Embryonic facial prominence (tissue), 1 donor: ENCODE measurements at regions not wholly inside any gene's neighbourhood (a gene's known extent, or its start where the extent isn't known, plus 50 kb on each side); places are given as distances from the start of the nearest gene placed in this dataset.
"Not testable (repeated sequence)": the region's sequence is repeated elsewhere in the genome, so short reads cannot be mapped to it uniquely, and the experiment has no call there.

Source experiments
- DNase-seq: peaks from one replicate; pipeline ENCODE4 v3.0.0-alpha.2; 2016; ENCODE audit errors: extremely low spot score

DNA sequence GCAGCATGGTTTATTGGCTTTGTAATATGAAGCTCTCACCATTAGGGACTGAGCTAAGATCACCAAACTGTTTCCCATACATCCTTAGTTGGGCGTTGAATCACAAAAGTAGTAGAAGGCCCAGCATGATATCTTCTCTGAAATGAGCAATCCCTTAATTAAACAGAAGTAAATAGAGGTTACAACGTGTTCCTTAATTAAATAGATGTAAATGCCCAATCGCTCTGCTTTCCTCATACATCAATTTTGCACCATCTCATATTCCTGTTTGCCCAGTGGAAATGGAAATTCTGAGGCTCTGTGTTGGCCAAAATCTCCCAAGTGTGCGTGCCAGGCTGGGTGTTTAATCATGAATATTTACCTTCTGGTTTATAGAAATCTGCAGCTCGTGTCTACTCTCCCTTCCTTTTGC, 107.4 kb upstream of the FOXB1 start:
- no peak for DNase-seq

DNA sequence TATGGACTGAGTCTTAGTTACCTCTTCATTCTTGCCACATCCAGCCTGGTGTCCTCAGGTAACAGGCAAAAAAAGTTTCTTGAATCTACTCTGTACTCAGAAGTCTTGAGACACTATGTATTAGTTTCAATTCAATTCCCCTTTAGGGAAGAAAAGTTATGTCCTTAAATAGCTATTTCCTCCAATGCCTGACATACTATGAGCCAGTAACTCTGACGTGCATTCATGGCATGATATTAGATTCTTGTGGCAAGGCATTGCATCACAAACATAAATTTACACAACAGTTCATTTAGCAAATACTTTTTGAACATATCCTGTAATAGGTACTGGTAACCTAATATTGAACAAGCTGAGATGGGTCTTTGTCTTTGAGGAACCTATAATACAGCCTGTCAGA, 109.3 kb upstream of the FOXB1 start:
- DNase-seq, result no peak

DNA sequence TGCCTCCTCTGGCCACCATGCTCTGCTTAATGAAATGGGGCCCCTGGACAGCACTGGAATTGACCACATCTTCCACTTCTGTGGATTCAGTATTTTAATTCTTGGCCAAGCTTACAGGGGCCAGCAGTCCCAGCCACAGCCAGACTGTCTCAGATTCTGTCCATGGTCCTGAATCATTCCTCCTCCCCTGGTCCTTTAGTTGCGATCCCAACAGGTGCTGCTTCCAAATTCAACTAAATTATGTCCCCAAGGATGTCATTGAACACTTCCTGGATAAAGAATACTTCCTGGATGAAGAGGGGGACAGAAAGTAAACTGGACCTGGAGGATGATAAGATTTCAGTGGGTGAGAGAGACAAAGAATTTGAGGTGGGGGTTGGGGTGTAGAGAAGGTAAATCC, 111.1 kb upstream of the FOXB1 start:
- DNase-seq, result no peak

DNA sequence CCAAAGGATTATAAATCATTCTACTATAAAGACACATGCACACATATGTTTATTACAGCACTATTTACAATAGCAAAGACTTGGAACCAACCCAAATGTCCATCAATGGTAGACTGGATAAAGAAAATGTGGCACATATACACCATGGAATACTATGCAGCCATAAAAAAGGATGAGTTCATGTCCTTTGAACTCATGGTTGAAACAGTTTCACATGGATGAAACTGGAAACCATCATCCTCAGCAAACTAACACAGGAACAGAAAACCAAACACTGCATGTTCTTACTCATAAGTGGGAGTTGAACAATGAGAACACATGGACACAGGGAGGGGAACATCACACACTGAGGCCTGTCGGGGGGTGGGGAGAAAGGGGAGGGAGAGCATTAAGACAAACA, 116.2 kb upstream of the FOXB1 start:
- not testable (repeated sequence) for DNase-seq

DNA sequence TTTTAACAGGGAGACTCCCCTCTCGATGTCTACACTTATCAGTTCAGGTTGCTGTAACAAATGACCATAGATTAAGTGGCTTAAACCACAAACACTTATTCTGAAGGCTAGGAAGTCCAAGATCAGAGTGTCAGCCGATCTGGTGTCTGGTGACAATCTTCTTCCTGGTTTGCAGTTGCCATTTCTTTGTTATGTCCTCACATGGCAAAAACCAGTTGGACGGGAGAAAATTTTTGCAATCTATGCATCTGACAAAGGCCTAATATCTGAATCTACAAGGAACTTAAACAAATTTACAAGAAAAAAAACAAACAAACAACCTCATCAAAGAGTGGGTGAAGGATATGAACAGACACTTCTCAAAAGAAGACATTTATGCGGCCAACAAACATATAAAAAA, 116.9 kb upstream of the FOXB1 start:
- DNase-seq, result no peak

DNA sequence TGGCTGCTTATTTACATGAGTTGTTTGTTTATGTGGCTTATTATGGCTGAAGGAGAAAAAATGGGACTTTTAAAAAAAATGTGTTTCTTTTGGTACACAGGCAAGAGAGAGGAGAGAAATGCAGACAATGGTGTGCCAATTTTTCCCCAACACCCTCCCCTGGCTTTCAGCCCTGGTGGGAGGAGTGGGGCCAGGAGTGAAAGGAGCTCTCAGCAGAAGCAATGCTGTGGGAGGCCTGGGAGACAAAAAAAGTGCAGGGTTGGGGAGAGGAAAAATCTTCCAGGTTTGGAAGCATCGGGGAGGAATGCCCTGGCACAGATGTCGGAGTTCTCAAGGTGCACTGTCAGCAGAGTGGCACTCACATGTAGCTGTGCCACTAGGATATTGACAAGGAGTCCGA, 117.7 kb upstream of the FOXB1 start:
- no peak for DNase-seq

DNA sequence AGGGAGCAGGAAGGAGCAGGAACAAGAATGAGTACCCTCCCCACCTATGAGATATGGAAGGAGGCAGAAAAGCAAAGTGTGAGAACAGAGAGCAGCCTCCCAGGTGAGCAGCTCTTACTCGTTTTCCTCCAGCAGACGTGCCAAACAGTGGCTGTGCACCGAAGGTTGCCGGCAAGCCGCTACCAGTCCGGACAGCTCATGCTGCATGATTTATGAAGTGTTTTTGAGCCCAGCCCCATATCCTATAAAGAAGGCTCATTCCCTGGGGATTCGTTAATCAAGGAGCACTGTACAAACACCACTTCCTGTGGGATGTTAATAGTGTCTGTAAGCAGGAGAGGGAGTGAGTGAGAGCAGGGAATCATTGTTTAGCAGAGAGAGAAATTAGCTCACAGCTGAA, 118.3 kb upstream of the FOXB1 start:
- no peak for DNase-seq

DNA sequence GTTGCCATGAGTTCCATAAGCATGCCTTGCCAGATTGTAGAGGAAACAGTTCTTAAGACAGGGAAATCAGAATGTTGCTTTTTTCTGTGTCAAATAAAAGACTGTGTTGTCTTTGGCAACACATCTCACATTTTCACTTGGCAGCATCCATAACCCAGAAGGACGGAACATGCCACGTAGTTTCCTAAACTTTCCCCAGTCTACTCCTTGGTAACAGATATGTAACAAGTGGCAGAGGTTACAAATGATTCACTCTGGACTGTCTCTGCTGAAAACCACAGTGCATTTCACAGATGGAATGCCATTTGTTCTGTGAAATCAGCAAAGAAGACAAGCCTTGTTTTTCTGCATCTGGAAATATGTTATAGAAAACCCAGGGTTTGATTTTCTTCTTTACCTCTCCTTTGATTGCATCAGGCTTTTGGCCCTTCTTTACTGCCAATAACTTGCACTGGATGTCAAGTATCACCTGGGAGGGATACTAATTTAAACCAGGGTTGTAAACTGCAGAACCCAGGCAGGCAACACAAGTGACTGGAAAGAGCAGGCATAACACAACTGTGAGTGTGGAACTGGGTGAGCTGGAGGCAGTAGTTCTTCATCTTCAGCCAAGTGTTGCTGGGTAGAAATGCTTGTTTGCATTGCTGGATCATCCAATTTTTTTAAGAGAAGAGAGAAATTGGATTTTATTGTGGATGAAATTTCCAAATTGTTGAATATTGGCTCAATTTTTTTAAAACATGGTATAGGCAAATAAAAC, 124.4 kb upstream of the FOXB1 start:
- no peak for DNase-seq

DNA sequence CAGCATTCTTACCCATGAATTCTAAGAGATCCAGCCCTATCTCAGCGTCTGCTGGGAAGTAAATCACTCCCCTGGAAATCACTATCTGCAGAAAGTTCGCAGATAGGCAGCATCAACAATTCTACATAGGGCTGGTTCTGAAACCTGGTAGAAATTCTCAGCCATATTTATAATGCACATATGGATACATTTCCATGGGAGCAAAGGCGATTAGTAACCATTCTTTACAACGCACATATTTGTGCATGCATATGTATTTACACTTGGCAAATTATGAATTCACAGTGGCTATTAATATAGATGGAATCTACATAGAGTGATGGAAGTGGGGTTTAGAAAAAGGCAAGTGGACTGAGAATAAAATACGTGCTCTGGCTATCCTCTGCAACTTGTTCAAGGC, 128.0 kb upstream of the FOXB1 start:
- DNase-seq, result no peak

DNA sequence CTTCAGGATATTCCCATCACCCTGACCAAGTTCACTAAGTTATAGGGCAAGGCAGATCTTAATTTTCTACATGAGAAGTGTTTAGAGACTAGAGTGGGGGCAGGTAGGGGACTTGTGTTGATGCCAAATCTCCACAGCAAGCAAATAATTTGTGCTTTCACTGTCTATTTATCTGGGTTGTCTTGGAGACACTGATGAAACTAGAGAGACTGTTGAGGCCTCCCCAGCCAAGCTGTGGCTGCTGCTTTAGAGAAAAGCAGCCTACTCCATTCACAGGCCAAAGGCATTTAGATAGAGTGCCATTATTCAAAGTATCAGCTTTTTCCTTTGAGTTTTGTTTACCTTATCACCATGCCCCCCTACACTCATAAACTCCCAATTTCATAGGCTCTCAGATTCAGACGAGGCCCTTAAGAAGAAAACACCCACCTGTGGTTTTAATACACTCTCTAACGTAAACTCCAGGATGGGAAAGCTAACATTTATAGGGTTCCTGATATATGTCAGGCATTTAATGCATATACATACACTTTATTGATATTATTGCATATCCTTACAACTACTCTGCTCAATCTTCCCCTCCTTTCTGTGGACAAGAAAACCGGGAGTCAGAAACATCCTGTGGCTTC, 130.4 kb upstream of the FOXB1 start:
- no peak for DNase-seq

DNA sequence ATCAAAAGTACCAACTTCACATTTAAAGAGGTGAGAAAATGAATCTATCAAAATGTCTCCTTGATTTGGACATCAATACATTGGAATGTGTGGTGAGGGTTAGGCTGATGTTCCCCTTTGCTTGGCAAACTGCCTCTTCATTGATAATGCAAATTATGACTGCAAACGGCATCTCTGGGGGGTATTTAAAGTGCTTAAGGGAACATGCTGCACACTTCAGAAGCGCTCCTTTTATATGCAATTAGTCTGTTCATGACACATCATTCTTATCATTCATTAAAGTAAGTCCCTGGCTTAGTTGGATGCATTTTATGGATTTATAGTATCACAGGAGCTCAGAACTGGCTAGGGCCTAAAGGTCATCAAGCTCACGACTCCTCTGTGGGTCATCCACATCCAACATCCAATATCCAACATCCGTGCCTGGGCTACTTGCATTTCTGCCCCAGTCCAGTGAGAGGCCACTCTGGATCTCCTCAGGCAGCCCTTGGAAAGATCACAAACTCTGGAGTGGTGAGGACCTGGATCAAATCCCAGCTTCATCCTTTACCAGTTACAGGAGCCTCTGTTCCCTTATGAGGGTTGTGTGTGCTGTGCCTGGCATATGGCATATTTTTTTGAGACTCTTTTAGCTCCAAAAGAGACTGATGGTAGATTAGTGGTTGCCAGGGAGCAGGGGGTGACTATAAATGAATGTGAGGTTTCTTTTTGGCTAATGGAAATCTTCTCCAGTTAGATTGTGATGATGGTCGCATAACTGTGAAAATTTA, 136.8 kb upstream of the FOXB1 start:
- no peak for DNase-seq

DNA sequence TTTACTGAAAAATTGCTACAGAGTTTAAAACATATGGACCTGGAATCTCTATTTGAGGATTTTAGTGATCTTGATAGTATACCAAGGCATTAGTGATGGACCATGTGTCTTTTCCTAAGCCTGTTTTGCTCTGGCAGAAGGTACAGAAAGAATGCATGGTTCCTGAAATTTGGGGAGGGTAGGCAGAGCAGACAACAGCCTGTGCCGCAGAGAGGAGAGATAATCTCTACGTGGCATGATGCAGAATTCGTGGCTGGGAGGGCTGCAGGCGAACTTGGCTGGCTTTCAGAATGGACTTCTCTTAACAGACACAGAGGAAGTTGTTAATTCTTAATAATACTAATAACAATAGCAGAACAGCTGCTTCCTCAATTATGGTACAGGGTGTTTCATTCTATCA, 137.5 kb upstream of the FOXB1 start:
- no peak for DNase-seq

DNA sequence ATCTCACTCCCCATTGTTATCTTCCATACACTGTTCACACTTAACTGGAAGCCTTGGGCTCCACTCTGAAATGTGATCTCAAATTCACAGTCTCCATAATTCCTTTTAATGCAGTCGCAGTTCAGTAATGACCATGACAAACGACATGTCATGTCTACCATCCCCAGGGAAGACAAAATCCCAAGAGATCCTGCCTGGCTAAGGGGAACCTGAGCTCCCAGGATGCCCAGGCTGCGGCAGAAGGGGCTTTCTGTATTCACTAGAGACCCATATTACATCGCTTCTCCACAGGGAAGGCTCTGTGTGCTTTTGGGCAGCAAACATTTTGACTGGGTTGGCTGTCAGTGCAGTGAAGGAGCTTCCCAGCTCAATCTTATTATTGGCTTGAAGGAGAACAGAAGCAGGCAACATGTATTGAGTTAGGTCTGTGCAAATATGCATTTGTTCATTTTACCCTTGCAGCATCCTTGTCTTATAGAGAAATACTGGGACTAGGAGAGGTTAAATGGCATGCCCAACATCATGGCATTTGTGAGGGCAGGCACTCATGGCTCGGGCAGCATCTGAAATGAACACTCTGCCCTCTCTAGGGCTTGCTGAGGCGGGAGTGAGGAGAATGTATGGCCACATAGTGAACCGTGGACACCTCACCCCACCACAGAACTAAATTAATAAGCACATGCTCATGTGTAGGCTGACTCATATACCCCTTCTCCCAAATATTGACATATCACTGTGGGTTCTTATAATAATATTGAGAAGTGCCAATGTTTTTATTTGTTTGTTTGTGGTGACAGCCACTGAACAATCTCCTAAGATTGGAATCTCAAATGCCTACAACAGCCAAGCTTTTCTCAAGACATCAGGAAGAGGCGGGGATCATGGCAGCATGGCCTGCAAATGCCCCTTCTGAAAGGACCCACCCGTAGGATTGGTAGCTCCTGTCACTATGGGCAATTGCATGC, 141.6 kb upstream of the FOXB1 start:
- no peak for DNase-seq

DNA sequence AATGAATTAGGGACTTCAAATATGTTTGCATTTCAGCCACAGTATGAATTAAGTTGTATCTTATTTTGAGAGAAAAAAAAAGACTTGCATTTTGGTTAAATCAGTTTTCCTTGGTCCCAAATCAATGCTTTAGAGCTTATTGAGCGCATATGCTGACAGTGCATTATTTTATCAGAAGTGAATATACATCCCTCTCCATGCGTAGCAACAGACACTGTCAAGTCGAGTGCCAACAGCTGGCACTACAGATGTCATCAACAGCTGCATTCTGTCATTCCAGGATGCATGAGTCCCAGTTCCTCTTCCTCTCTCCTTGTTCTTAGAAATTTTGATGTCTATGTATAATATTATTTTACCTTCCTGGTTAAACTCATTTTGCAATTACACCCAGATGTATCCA, 156.1 kb upstream of the FOXB1 start:
- no peak for DNase-seq

DNA sequence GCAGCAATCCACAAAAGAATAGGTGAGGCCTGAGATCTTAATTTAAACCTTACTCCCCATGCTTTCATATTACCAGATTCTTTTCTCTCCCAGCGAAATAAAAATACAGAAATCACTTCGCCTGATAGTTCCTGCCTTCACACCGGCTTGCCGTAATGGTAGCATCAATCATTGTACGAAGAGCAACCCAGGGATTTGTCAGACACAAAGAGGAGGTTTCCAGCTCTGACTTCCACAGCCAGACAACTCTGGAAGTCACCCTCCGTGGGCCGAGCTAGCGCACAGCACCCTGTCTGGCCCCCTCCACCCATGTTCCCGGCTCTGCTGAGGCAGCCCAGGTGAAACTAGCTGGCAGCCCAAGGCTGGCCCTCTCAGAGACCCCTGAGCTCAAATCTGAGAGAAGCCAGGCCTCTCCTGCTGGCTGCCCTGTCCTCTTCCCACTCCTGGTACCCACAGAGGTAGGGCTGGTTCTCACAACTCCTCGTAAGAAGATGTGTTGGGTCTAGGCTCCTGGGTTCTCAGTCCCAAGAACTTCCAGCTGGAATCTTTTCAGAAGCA, 156.9 kb upstream of the BNIP2 start:
- no peak for DNase-seq

DNA sequence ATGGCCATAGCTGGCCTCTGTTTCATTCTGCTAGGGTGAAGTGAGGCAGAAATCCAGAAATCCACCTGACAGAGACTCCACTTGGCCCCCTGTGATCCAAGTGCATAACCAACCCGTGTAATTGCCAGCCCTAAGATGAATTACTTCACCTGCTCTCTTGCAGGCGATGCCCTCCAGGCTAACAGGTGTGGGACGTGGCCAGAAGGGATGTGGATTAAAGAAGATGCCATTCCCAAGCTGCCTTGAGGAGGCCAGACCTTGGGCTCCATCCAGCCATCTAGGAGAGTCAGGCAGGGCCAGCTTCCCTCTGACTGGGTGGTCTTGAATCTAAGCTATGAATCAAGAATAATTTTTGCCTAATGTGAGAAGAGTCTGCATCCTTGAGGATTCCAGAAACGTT, 154.5 kb upstream of the BNIP2 start:
- DNase-seq, result no peak

DNA sequence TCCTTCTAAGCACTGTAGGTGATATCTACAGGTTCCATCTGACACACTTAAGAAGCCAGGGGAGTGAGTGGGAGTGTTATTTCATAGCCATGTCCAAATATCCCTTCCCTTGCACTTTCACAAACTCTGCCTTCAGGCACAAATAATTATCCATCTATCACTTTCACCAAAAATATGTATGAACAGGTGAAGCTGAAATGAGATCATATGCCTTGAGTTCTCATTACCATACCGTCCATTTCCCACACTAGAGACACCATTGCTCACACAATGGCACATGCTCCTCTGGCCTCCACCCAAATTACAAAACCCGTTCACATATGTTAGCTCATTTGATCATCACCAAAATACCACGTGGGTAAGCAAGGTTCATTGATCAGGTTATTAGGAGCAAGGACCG, 151.9 kb upstream of the BNIP2 start:
- no peak for DNase-seq

DNA sequence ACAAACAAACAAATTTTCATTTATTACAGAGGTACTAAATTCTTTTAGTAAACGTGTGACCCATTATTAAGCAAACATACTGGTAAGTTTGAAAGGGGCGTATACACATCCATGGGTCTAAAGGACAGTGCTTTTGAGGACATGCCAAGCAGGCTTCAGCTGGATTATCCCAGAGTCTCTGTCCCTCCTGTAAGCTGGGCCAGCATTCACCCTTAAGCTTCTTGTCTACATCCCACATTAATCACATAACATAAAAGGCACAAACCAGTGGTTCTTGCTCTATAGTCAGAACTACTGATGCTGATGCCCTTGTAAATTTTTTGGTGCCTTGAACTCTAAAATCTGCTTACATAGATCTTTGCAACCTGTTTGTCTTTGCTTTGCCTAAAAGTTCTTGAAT, 150.8 kb upstream of the BNIP2 start:
- no peak for DNase-seq

DNA sequence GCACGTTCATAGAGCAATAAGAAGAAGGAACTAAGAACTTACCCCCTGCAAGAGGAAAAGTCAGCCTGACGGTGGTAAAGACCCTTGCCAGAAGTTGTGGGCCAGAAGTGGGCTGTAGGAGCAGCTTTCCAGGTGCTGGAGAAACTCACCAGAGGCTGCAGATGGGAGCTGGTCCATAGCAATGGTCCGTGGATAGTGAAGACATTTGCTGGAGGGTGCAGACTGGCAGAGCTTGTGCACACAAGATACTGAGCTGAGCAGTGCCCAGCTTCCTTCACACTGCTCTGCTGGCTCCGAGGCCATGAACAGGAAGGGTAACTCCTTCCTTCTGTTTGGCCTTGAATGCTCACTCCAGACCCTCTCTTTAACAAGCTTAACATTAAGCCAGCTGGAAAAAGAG, 149.8 kb upstream of the BNIP2 start:
- DNase-seq, result no peak

DNA sequence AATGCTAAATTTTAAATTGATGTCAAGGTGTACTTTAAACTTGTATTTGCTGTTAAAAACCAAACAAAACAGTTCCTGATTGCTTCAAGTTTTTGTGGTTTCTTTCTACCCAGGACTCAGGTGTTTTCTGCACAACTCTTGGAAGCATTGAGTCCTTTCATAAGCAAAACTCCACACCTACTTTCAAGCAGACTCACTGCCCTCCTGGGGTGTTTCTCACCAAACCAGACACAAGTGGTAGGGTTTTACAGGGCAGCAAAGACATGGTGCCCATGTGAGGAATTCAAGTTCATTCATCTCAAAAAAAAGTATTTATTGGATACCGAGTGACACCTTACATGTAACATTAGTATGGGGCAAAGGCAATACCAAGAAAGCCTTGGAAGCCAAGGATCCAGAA, 146.7 kb upstream of the BNIP2 start:
- no peak for DNase-seq

DNA sequence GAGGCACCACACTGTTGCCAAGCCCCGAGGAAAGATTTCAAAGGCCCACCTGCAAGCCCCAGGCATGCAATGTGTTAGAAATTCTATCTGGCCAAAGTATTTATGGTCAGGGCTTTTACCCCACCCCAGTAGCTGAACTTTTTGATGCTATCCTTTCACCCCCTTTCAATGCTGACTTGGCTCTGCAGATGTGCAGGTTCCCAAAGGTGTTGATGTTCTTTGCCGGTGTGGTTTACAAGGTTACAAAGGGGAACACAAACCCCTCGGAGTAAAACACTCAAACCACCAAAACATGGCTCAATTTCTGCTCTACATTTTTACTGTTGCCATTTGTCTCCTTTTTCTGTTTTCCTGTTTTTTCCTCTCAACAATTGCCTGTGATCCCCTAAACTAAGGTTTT, 145.4 kb upstream of the BNIP2 start:
- no peak for DNase-seq

DNA sequence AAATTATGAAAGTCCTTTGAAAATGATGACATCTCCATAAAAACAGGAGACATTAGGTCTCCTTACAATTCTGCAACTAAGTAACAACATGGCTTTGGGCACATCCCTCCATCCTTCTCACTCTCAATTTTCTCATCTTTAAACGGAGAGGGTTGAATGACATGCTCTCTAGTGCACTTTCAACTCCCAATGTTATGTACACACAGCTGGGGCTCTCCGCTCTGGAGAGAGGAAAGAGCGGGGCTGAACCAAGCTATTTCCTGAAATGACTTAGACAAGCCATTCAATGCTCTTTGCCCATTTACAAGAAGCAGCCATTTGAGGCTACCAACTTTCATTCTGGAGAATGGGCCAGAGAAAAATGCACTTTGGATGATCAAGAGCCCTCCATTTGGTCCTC, 144.2 kb upstream of the BNIP2 start:
- no peak for DNase-seq
